Transverse colon (tissue), 1 donor: ENCODE measurements at regions not wholly inside any gene's neighbourhood (a gene's known extent, or its start where the extent isn't known, plus 50 kb on each side); places are given as distances from the start of the nearest gene placed in this dataset.

ENCODE experiments used
- EP300 ChIP-seq: sonication (generic); formaldehyde crosslinking; IDR thresholded peaks from one replicate; pipeline ENCODE4 v1.6.1; 2017; ENCODE audit warnings: antibody characterized with exemption, low read depth
- POLR2A ChIP-seq: fragments of 450-650 bp; IDR thresholded peaks from one replicate; pipeline ENCODE4 v1.6.1; 2016; ENCODE audit warnings: antibody characterized with exemption, mild to moderate bottlenecking, moderate library complexity

- no peak for TF ChIP-seq EP300
- no peak for TF ChIP-seq POLR2A
Measured at GRCh38 chr12:127655691-127656090, 611.3 kb upstream of the TMEM132C start.
